Naive B cell (primary cell): ENCODE measurements at regions not wholly inside any gene's neighbourhood (a gene's known extent, or its start where the extent isn't known, plus 50 kb on each side); places are given as distances from the start of the nearest gene placed in this dataset.

Source experiments
- ATAC-seq, 2 donors: fragments of 150-1000 bp; cut with Tn5 transposase; 2 replicates each; pipeline ENCODE4 v1.10.0; 2021; ENCODE audit warnings: low read depth in 2 of 2, mild to moderate bottlenecking in 2 of 2, moderate library complexity in 2 of 2
- DNase-seq: peaks from one replicate; pipeline ENCODE4 v3.0.0; 2022
- H3K27ac Mint-ChIP-seq, 6 donors: one replicate each; pipeline ENCODE4 v1.8.0; 2020 to 2022; ENCODE audit warnings: mild to moderate bottlenecking in 6 of 6, mixed read lengths in 6 of 6, moderate library complexity in 5 of 6, inconsistent platforms in 2 of 6
- H3K27me3 Mint-ChIP-seq, 3 donors: one replicate each; pipeline ENCODE4 v1.8.0; 2021 to 2022; ENCODE audit warnings: mixed read lengths in 3 of 3, mild to moderate bottlenecking in 1 of 3
- H3K36me3 Mint-ChIP-seq, 2 donors: one replicate each; pipeline ENCODE4 v1.8.0; 2020 to 2022; ENCODE audit warnings: mixed read lengths in 2 of 2, inconsistent platforms in 1 of 2, mild to moderate bottlenecking in 1 of 2
- H3K4me1 Mint-ChIP-seq, 3 donors: one replicate each; pipeline ENCODE4 v1.8.0; 2020 to 2022; ENCODE audit warnings: mixed read lengths in 3 of 3, inconsistent platforms in 1 of 3, mild to moderate bottlenecking in 1 of 3, moderate library complexity in 1 of 3
- H3K4me3 Mint-ChIP-seq, 8 donors: one replicate each; pipeline ENCODE4 v1.8.0; 2020 to 2022; ENCODE audit warnings: mild to moderate bottlenecking in 8 of 8, mixed read lengths in 8 of 8, moderate library complexity in 8 of 8, inconsistent platforms in 2 of 8
- H3K9me3 Mint-ChIP-seq, 7 donors: one replicate each; pipeline ENCODE4 v1.8.0; 2020 to 2022; ENCODE audit warnings: mixed read lengths in 7 of 7, mild to moderate bottlenecking in 5 of 7, inconsistent platforms in 2 of 7, moderate library complexity in 1 of 7

- Mint-ChIP-seq H3K27ac (no peak overlapping the region), H3K27me3 (no peaks in the 10 kb centered on the region), H3K4me3 (no peak overlapping the region), H3K4me1 (no peaks in the 10 kb centered on the region), H3K36me3 (no peaks in the 10 kb centered on the region), H3K9me3 (peaks cover 0 to 4% (median 0%) of the 10 kb centered on the region in 7 donors)
- ATAC-seq = no peak
- no peak for DNase-seq
Measured at GRCh38 chr11:80849253-80849652, 1408.4 kb upstream of the TENM4 start.

GRCh38 chr11:80846979-80847378, 1406.1 kb upstream of the TENM4 start:
- Mint-ChIP-seq H3K27ac (no peak overlapping the region), H3K36me3 (no peaks in the 10 kb centered on the region)

GRCh38 chr11:80846442-80846841, 1405.6 kb upstream of the TENM4 start:
- peaks cover 0 to 4% (median 0%) of the 10 kb centered on the region in 7 donors for H3K9me3 Mint-ChIP-seq
- no peaks in the 10 kb centered on the region for H3K27me3 Mint-ChIP-seq
- no peak overlapping the region for H3K27ac Mint-ChIP-seq
- H3K36me3 Mint-ChIP-seq = no peaks in the 10 kb centered on the region
- no peak overlapping the region for H3K4me3 Mint-ChIP-seq
- no peaks in the 10 kb centered on the region for H3K4me1 Mint-ChIP-seq
- ATAC-seq (no peak), DNase-seq (no peak)

More at GRCh38 chr11:80846979-80847378, 1406.1 kb upstream of the TENM4 start:
- Mint-ChIP-seq H3K27me3 (no peaks in the 10 kb centered on the region), H3K4me1 (no peaks in the 10 kb centered on the region), H3K9me3 (peaks cover 0 to 4% (median 0%) of the 10 kb centered on the region in 7 donors), H3K4me3 (no peak overlapping the region)
- no peak for DNase-seq
- no peak for ATAC-seq

- DNase-seq (no peak), ATAC-seq (no peak)
- Mint-ChIP-seq H3K27ac (no peak overlapping the region), H3K36me3 (no peaks in the 10 kb centered on the region), H3K27me3 (no peaks in the 10 kb centered on the region), H3K4me3 (no peak overlapping the region), H3K4me1 (no peaks in the 10 kb centered on the region), H3K9me3 (peaks cover 0 to 2% (median 0%) of the 10 kb centered on the region in 7 donors)
Measured at GRCh38 chr11:80844110-80844819, 1403.4 kb upstream of the TENM4 start.

GRCh38 chr11:80843266-80843974, 1402.6 kb upstream of the TENM4 start:
- H3K36me3 Mint-ChIP-seq = no peaks in the 10 kb centered on the region
- H3K4me3 Mint-ChIP-seq = no peak overlapping the region
- peaks cover 0 to 2% (median 0%) of the 10 kb centered on the region in 7 donors for H3K9me3 Mint-ChIP-seq
- ATAC-seq (no peak), DNase-seq (no peak)
- no peaks in the 10 kb centered on the region for H3K27me3 Mint-ChIP-seq
- no peaks in the 10 kb centered on the region for H3K4me1 Mint-ChIP-seq
- H3K27ac Mint-ChIP-seq = no peak overlapping the region

GRCh38 chr11:80842246-80842645, 1401.4 kb upstream of the TENM4 start:
- ATAC-seq = no peak
- H3K36me3 Mint-ChIP-seq = no peaks in the 10 kb centered on the region
- H3K4me3 Mint-ChIP-seq = no peak overlapping the region
- H3K27ac Mint-ChIP-seq = no peak overlapping the region
- no peak for DNase-seq
- H3K9me3 Mint-ChIP-seq = no peaks in the 10 kb centered on the region
- no peaks in the 10 kb centered on the region for H3K4me1 Mint-ChIP-seq
- H3K27me3 Mint-ChIP-seq = no peaks in the 10 kb centered on the region

- no peaks in the 10 kb centered on the region for H3K9me3 Mint-ChIP-seq
- H3K27ac Mint-ChIP-seq = no peak overlapping the region
- DNase-seq (no peak), ATAC-seq (no peak)
- H3K36me3 Mint-ChIP-seq = no peaks in the 10 kb centered on the region
- H3K27me3 Mint-ChIP-seq = no peaks in the 10 kb centered on the region
- no peaks in the 10 kb centered on the region for H3K4me1 Mint-ChIP-seq
- H3K4me3 Mint-ChIP-seq = no peak overlapping the region
Measured at GRCh38 chr11:80841675-80842074, 1400.8 kb upstream of the TENM4 start.

GRCh38 chr11:80838153-80838552, 1397.3 kb upstream of the TENM4 start:
- no peak for DNase-seq
- no peak for ATAC-seq
- Mint-ChIP-seq H3K27me3 (no peaks in the 10 kb centered on the region), H3K9me3 (peaks cover 0 to 3% (median 0%) of the 10 kb centered on the region in 7 donors), H3K27ac (no peak overlapping the region), H3K4me1 (no peaks in the 10 kb centered on the region), H3K36me3 (no peaks in the 10 kb centered on the region), H3K4me3 (no peak overlapping the region)

GRCh38 chr11:80837051-80837450, 1396.2 kb upstream of the TENM4 start:
- ATAC-seq (no peak), DNase-seq (no peak)
- H3K4me3 Mint-ChIP-seq = no peak overlapping the region
- no peaks in the 10 kb centered on the region for H3K36me3 Mint-ChIP-seq
- H3K4me1 Mint-ChIP-seq = no peaks in the 10 kb centered on the region
- no peaks in the 10 kb centered on the region for H3K27me3 Mint-ChIP-seq
- no peak overlapping the region for H3K27ac Mint-ChIP-seq
- peaks cover 0 to 3% (median 0%) of the 10 kb centered on the region in 7 donors for H3K9me3 Mint-ChIP-seq

- H3K4me1 Mint-ChIP-seq = no peaks in the 10 kb centered on the region
- H3K4me3 Mint-ChIP-seq = no peak overlapping the region
- DNase-seq (no peak), ATAC-seq (no peak)
- no peaks in the 10 kb centered on the region for H3K27me3 Mint-ChIP-seq
- H3K9me3 Mint-ChIP-seq = peaks cover 0 to 4% (median 0%) of the 10 kb centered on the region in 7 donors
- H3K27ac Mint-ChIP-seq = no peak overlapping the region
- no peaks in the 10 kb centered on the region for H3K36me3 Mint-ChIP-seq
Measured at GRCh38 chr11:80831374-80831773, 1390.5 kb upstream of the TENM4 start.

- no peaks in the 10 kb centered on the region for H3K27me3 Mint-ChIP-seq
- peaks cover 0 to 4% (median 0%) of the 10 kb centered on the region in 7 donors for H3K9me3 Mint-ChIP-seq
- no peaks in the 10 kb centered on the region for H3K4me1 Mint-ChIP-seq
- no peaks in the 10 kb centered on the region for H3K36me3 Mint-ChIP-seq
- H3K4me3 Mint-ChIP-seq = no peak overlapping the region
- ATAC-seq (no peak), DNase-seq (no peak)
- no peak overlapping the region for H3K27ac Mint-ChIP-seq
Measured at GRCh38 chr11:80827781-80828180, 1387.0 kb upstream of the TENM4 start.

- no peaks in the 10 kb centered on the region for H3K36me3 Mint-ChIP-seq
- ATAC-seq (no peak), DNase-seq (no peak)
- H3K4me1 Mint-ChIP-seq = no peaks in the 10 kb centered on the region
- H3K4me3 Mint-ChIP-seq = no peak overlapping the region
- H3K9me3 Mint-ChIP-seq = peaks cover 0 to 4% (median 0%) of the 10 kb centered on the region in 7 donors
- H3K27ac Mint-ChIP-seq = no peak overlapping the region
- no peaks in the 10 kb centered on the region for H3K27me3 Mint-ChIP-seq
Measured at GRCh38 chr11:80826808-80827207, 1386.0 kb upstream of the TENM4 start.

GRCh38 chr11:80822308-80822707, 1381.5 kb upstream of the TENM4 start:
- Mint-ChIP-seq H3K27ac (no peak overlapping the region), H3K4me1 (peaks cover 0 to 2% (median 0%) of the 10 kb centered on the region in 3 donors), H3K27me3 (no peaks in the 10 kb centered on the region), H3K9me3 (no peaks in the 10 kb centered on the region), H3K4me3 (no peak overlapping the region), H3K36me3 (no peaks in the 10 kb centered on the region)
- ATAC-seq = no peak
- no peak for DNase-seq

GRCh38 chr11:80819271-80819670, 1378.4 kb upstream of the TENM4 start:
- ATAC-seq = no peak
- Mint-ChIP-seq H3K4me3 (no peak overlapping the region), H3K4me1 (peaks cover 8 to 16% (median 10%) of the 10 kb centered on the region in 3 donors), H3K27me3 (no peaks in the 10 kb centered on the region), H3K27ac (peak overlapping the region in 1 of 6 donors; percentile 71), H3K36me3 (no peaks in the 10 kb centered on the region), H3K9me3 (no peaks in the 10 kb centered on the region)
- no peak for DNase-seq
